ENCODE measurements at regions not wholly inside any gene's neighbourhood (a gene's known extent, or its start where the extent isn't known, plus 50 kb on each side); places are given as distances from the start of the nearest gene placed in this dataset.

DNA sequence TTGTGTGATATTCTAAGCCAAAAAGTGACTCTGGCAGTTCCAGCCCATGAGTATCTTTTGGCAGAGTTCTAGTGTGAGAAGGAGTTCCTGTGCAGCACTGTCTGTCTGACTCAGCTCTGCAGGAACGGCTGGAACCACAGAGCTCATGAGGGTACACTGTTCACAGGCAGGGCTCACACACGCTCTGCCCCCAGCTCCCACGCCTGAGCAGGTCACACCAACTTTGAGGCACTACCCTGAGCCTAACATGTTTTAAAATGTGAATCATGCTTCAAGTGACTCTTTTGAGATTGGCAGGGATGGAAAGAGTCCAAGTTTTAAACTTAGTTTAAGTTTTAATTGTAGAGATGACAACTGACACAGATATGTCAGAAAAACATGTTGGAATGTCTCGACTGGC lies 1203.3 kb downstream of the UQCRFS1 start:
- TF ChIP-seq, protein P1, sequence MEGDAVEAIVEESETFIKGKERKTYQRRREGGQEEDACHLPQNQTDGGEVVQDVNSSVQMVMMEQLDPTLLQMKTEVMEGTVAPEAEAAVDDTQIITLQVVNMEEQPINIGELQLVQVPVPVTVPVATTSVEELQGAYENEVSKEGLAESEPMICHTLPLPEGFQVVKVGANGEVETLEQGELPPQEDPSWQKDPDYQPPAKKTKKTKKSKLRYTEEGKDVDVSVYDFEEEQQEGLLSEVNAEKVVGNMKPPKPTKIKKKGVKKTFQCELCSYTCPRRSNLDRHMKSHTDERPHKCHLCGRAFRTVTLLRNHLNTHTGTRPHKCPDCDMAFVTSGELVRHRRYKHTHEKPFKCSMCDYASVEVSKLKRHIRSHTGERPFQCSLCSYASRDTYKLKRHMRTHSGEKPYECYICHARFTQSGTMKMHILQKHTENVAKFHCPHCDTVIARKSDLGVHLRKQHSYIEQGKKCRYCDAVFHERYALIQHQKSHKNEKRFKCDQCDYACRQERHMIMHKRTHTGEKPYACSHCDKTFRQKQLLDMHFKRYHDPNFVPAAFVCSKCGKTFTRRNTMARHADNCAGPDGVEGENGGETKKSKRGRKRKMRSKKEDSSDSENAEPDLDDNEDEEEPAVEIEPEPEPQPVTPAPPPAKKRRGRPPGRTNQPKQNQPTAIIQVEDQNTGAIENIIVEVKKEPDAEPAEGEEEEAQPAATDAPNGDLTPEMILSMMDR (IDR thresholded peaks at IDR 0.05; ENCODE audit: insufficient read depth, low read length): no peak
- TF ChIP-seq POLR2AphosphoS5 (IDR thresholded peaks at IDR 0.05; ENCODE audit: low read depth) (no peak), GABPA (IDR thresholded peaks at IDR 0.05; ENCODE audit: low read depth) (no peak)
